Loucy (cell line): ENCODE measurements at regions not wholly inside any gene's neighbourhood (a gene's known extent, or its start where the extent isn't known, plus 50 kb on each side); places are given as distances from the start of the nearest gene placed in this dataset.

Experiments used
- H2AFZ ChIP-seq: fragments of 200-600 bp; sonication (generic); 2 replicates; pipeline ENCODE4 v1.6.0; 2016; ENCODE audit warnings: antibody characterized with exemption, mild to moderate bottlenecking, low read length, moderate library complexity
- H3F3A ChIP-seq: fragments of 200-600 bp; 2 replicates; pipeline ENCODE4 v1.6.0; 2016; ENCODE audit warnings: antibody characterized with exemption, low read depth, mild to moderate bottlenecking
- H3K27me3 ChIP-seq: fragments of 200-600 bp; sonication (generic); 2 replicates; pipeline ENCODE4 v1.6.1; 2014; ENCODE audit warnings: low read length, mild to moderate bottlenecking; ENCODE audit not compliant: insufficient read depth, poor library complexity, severe bottlenecking
- H3K36me3 ChIP-seq: fragments of 200-600 bp; sonication (generic); 2 replicates; pipeline ENCODE4 v1.6.1; 2016; ENCODE audit warnings: low read length; ENCODE audit not compliant: insufficient read depth
- H3K4me1 ChIP-seq: fragments of 200-600 bp; sonication (generic); 2 replicates; pipeline ENCODE4 v1.5.1; 2014; ENCODE audit warnings: low read length, mild to moderate bottlenecking; ENCODE audit not compliant: insufficient read depth, poor library complexity, severe bottlenecking
- H3K4me2 ChIP-seq: fragments of 200-600 bp; sonication (generic); 2 replicates; pipeline ENCODE4 v1.6.0; 2014; ENCODE audit warnings: antibody characterized with exemption, low read length, low read depth, mild to moderate bottlenecking; ENCODE audit not compliant: poor library complexity, severe bottlenecking
- H3K4me3 ChIP-seq: fragments of 200-600 bp; sonication (generic); 2 replicates; pipeline ENCODE4 v1.5.1; 2014; ENCODE audit warnings: low read length, mild to moderate bottlenecking, mixed read lengths; ENCODE audit not compliant: poor library complexity, severe bottlenecking
- H3K79me2 ChIP-seq: fragments of 200-600 bp; sonication (generic); 2 replicates; pipeline ENCODE4 v1.6.1; 2014; ENCODE audit warnings: low read length; ENCODE audit not compliant: insufficient read depth
- H3K9ac ChIP-seq: fragments of 200-600 bp; sonication (generic); 2 replicates; pipeline ENCODE4 v1.6.0; 2014; ENCODE audit warnings: mild to moderate bottlenecking, low read depth, low read length, moderate library complexity; ENCODE audit not compliant: poor library complexity, severe bottlenecking
- H3K9me2 ChIP-seq: fragments of 200-600 bp; sonication (generic); replicated peaks from 2 replicates; pipeline ENCODE4 v1.6.1; 2016; ENCODE audit warnings: low read depth, low read length, mixed read lengths
- H3K9me3 ChIP-seq: fragments of 200-600 bp; sonication (generic); 2 replicates; pipeline ENCODE4 v1.6.1; 2014; ENCODE audit warnings: mild to moderate bottlenecking, antibody characterized with exemption, low read length, low read depth; ENCODE audit not compliant: insufficient read depth
- H4K20me1 ChIP-seq: fragments of 200-600 bp; sonication (generic); 2 replicates; pipeline ENCODE4 v1.6.0; 2014; ENCODE audit warnings: antibody characterized with exemption, low read length, mild to moderate bottlenecking; ENCODE audit not compliant: insufficient read depth, poor library complexity, severe bottlenecking
- CTCF ChIP-seq: fragments of 200-600 bp; sonication (generic); conservative IDR thresholded peaks from 2 replicates; pipeline ENCODE4 v1.5.1; 2014; ENCODE audit warnings: mild to moderate bottlenecking, antibody characterized with exemption, low read length
- EZH2phosphoT487 ChIP-seq: fragments of 200-600 bp; IDR thresholded peaks from 2 replicates; pipeline ENCODE4 v1.6.1; 2018; ENCODE audit warnings: antibody characterized with exemption, mild to moderate bottlenecking, moderate library complexity, borderline replicate concordance

GRCh38 chr4:159736411-159736810 is 633.5 kb downstream of the RAPGEF2 start:
- no peak overlapping the region for H3K9ac ChIP-seq
- H3K9me3 ChIP-seq = no peaks in the 10 kb centered on the region
- H3K79me2 ChIP-seq = no peaks in the 10 kb centered on the region
- no peaks in the 10 kb centered on the region for H3K27me3 ChIP-seq
- no peak overlapping the region for H3K4me3 ChIP-seq
- H3K4me2 ChIP-seq = no peak overlapping the region
- TF ChIP-seq EZH2phosphoT487 (no peak), CTCF (no peak)
- H3K4me1 ChIP-seq = no peaks in the 10 kb centered on the region
- H3K9me2 ChIP-seq = no peaks in the 10 kb centered on the region
- H3F3A ChIP-seq = no peaks in the 10 kb centered on the region
- no peaks in the 10 kb centered on the region for H4K20me1 ChIP-seq
- H3K36me3 ChIP-seq = no peaks in the 10 kb centered on the region
- H2AFZ ChIP-seq = no peak overlapping the region

- Histone ChIP-seq H3K4me2 (no peak overlapping the region), H3K79me2 (no peaks in the 10 kb centered on the region), H4K20me1 (no peaks in the 10 kb centered on the region), H3K36me3 (no peaks in the 10 kb centered on the region), H3K9me3 (no peaks in the 10 kb centered on the region; the same call in 1 of the 2 replicates), H2AFZ (no peak overlapping the region), H3K4me1 (no peaks in the 10 kb centered on the region), H3K27me3 (no peaks in the 10 kb centered on the region), H3K9me2 (no peaks in the 10 kb centered on the region), H3K9ac (no peak overlapping the region), H3F3A (no peaks in the 10 kb centered on the region), H3K4me3 (no peak overlapping the region)
- no peak for TF ChIP-seq CTCF
- no peak for TF ChIP-seq EZH2phosphoT487
Observed at GRCh38 chr4:159743971-159744370, 641.1 kb downstream of the RAPGEF2 start.

- no peak for TF ChIP-seq CTCF
- no peak for TF ChIP-seq EZH2phosphoT487
- no peaks in the 10 kb centered on the region for H3K27me3 ChIP-seq
- no peak overlapping the region for H2AFZ ChIP-seq
- H3K9me3 ChIP-seq = no peaks in the 10 kb centered on the region; the same call in 1 of the 2 replicates
- H3K9me2 ChIP-seq = no peaks in the 10 kb centered on the region
- H3K36me3 ChIP-seq = no peaks in the 10 kb centered on the region
- H3F3A ChIP-seq = no peaks in the 10 kb centered on the region
- no peaks in the 10 kb centered on the region for H4K20me1 ChIP-seq
- no peak overlapping the region for H3K4me2 ChIP-seq
- H3K4me1 ChIP-seq = no peaks in the 10 kb centered on the region
- no peak overlapping the region for H3K9ac ChIP-seq
- H3K4me3 ChIP-seq = no peak overlapping the region
- no peaks in the 10 kb centered on the region for H3K79me2 ChIP-seq
Observed at GRCh38 chr4:159747983-159748382, 645.1 kb downstream of the RAPGEF2 start.
